Suppressor macrophage treated with lipopolysaccharide for 4 hours (primary cell): ENCODE measurements at regions not wholly inside any gene's neighbourhood (a gene's known extent, or its start where the extent isn't known, plus 50 kb on each side); places are given as distances from the start of the nearest gene placed in this dataset.
"Not testable (repeated sequence)": the region's sequence is repeated elsewhere in the genome, so short reads cannot be mapped to it uniquely, and the experiment has no call there.

ENCODE experiments used
- DNase-seq: peaks from one replicate; pipeline ENCODE4 v3.0.0-alpha.2; 2020

DNA sequence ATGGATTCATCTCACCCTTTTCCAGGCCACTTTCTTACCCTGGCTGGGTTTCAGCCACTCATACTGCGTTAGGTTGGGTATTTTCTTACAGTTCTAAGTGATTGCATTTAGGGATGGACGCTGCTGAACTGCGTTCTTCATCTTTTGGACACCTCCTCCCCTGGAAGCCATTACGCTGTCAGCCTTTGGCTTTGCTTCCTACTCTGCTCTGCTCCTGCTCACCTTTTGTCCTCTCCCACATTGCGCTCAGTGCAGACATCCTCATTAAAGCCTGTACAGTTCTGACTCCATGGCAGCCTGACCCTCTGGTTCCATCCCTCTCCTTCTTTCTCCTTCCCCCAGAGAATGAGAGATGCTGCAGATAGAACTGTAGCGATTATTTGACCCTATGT lies 108.9 kb downstream of the SRGAP2 start:
- DNase-seq: not testable (repeated sequence)

DNA sequence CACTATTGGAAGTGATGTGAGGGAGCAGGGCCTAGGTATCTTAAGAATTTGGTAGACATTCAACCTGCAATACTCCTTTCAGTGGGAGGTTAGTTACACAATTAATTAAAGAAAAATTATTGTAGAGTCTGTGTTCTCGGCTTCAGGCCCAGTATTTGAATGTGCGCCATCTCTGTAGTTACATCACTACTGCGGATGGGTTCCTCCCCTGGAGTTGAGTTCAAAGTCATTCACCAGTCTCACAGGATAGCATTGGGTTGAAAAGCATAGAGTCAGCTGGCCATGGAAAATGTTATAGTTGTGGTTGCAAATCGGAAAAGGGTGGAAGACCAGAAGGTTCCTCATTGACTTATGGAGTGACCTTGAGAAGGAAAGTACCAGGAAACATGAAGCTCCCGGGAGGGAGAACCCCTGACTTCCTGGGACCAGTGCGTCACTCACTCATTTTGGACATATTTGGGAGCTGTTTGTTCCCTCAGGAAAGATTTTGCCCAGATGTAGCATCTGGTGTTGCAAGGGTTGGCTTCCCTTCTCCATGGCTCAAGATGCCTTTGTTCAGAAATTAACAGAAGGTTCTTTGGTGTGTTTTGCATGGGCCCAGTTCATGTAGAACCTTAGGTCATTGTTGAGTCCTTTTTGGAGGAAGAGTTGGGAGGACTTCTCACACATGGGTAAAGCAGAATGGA lies 111.8 kb downstream of the SRGAP2 start:
- not testable (repeated sequence) for DNase-seq

DNA sequence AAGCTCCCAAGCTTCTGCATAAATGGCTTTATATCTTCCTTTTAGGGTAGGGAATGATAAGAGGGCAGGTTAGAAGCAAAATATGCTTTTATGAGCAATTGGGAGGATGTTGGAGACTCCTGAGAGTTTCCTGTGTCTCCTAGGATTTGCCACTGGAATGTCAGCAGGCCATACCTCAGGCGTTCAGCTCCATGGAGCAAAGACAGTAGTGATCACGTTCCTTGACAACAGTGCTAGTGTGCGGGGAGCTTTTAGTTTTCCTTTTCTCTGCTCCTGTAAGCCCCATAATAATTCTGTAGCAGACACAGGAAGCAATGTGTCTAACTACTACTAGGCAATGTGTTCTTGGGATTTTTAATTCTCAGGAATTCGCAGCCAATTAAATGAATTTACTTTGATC lies 113.6 kb downstream of the SRGAP2 start:
- DNase-seq: not testable (repeated sequence)

DNA sequence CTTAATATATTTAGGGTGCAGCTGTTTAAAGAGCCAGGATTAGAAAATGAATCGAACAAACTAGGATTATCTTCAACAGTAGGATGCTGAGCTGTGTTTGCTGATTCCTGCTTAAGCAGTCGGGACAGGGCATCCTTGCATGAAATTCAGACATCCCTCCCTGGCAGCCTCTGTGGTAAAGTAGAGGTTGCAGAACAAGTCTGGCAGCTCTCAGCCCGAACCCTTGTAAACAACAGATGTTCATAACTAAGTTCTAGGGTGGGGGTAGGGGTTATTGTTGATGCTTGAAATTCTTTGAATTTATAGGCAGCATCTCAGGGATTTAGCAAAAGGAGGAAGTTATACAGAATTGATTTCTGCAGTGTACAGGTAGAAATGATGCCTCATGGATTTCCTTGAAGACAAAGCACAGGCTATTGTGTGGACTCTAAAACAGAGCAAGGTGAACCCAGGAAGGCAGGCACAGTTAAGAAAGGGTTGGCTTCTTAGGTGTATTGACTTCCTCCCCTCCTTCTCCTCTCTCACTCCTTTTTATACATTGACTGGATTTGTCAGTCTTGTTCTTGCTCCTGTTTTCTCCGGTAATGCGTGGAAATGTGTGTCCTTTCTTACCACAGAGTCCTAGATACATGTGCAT lies 114.7 kb downstream of the SRGAP2 start:
- not testable (repeated sequence) for DNase-seq

DNA sequence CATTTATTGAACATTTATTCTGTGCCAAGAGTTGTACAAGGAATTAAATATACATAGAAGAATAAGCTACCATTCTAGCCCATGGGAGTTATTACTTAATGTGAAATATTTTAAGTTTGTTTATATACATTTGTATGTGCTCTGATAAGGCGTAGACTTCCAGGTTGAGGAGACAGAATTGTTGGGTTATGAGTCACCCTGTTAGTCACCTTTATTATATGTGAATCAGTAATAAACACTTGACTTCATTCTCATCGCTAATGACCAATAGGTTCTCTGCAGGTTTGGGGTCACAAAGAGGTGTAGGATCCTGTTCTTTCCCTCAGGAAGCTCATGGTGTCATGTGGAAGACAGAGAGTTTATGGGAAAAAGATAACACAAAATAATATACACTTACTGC lies 116.9 kb downstream of the SRGAP2 start:
- not testable (repeated sequence) for DNase-seq

DNA sequence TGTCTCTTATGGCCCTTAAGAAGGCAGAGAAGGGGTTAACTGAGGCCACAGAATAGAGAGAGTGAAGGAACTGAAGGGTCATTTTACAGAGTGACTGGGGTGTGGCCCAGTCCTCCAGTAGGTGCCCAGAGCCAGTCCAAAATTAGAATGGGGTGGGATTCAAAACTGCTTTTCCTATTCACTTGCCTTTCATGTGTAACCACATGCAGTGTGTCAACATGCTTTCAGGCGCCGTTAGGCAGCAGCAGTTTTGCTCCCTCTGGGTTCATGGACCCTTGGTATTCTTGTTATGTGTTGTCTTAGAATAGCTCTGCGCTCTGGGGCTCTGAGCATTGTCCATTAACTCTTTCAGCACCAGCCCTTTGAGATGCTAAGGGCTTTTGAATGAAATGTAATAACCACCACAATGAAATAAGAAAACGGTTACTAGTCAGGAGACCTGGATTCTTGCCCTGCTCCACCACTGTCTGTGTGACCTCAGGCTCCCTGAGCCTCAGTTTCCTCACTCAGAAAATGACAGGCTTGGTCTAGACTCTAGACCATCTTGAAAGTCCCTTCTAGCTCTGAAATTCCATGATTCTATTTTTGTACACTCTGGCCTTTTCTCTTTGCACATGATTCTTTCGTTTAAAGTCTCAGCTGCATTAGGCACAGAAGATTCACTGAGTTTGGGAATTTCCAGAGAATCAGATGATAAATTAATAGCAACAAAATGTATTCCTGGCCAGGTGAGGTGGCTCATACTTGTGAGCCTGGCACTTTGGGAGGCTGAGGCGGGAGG lies 123.0 kb downstream of the SRGAP2 start:
- DNase-seq: peak; percentile 0

DNA sequence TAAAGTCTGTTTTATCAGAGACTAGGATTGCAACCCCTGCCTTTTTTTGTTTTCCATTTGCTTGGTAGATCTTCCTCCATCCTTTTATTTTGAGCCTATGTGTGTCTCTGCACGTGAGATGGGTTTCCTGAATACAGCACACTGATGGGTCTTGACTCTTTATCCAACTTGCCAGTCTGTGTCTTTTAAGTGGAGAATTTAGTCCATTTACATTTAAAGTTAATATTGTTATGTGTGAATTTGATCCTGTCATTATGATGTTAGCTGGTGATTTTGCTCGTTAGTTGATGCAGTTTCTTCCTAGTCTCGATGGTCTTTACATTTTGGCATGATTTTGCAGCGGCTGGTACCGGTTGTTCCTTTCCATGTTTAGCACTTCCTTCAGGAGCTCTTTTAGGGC lies 128.3 kb downstream of the SRGAP2 start:
- not testable (repeated sequence) for DNase-seq

DNA sequence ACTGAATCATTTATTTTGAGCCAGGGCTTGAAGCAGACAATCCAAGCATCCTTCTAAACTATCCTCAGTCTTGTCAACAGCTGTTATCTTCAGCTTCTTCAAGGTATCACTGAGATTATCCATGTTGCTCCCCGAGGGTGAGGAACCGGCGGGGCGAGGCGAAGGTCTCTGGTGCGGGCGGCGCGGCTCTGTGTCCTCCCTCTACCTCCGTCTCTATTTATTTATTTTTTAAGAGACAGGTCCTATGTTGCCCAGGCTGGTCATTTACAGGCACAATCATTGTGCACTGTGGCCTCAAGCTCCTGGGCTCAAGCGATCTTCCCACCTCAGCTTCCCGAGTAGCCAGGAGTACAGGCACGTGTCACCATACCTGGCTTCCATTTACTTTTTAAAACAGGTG lies 130.0 kb downstream of the SRGAP2 start:
- DNase-seq: not testable (repeated sequence)

DNA sequence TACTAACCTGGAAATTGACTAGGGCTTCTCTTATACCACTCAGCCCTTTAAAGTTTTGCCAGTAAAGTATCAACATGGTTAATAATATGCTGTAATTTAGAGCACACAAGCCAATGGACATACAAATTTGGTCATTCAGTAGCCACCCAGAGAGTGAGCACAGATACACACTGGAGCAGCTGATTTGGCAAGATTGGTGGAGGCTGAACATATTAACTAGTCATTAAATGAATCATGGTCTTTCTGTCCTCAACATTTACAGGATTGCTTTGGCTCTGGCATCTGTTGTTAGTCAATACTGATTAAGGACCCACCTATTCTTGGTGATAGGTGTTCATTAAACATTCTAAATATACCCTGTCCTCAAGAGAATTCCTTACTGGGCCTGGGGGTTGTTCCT lies 130.6 kb downstream of the SRGAP2 start:
- DNase-seq: not testable (repeated sequence)

DNA sequence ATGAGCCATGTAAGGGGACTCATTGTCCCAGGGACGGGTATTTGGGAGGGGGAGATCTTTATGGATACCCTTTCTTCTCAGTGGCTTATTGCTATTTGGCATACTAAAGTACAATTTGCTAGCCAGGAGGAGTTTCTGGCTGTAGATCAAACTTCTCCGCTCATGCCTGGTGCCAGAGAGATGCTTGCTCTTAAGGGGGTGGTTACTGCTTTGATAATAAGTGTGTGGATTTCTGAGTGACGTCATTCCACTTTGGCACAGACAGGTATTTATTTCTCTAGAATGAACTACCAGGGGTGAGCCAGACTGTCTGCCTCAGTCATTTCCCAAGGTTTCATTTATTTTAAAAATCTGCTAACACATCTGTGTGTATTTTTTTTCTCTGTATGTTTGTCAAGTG lies 131.1 kb downstream of the SRGAP2 start:
- DNase-seq: not testable (repeated sequence)

DNA sequence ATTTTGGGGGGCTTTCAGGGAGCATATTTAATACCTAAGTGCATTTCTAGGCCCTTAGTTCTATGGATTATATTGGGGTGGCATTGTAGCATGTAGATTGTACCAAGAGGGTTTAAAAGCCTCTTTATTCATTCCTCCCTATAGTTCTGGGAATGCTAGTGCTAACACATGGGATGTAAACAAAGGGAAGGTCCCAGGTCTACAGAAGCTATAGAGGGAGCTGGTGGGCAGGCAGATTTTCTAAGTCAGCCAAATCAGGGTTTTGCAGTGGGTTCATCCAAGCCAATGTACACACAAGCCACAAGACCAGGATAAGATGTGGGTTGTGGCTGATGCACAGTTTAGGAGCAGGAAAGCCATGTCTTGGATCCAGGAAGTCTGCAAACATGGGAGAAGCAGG lies 131.8 kb downstream of the SRGAP2 start:
- DNase-seq: not testable (repeated sequence)

DNA sequence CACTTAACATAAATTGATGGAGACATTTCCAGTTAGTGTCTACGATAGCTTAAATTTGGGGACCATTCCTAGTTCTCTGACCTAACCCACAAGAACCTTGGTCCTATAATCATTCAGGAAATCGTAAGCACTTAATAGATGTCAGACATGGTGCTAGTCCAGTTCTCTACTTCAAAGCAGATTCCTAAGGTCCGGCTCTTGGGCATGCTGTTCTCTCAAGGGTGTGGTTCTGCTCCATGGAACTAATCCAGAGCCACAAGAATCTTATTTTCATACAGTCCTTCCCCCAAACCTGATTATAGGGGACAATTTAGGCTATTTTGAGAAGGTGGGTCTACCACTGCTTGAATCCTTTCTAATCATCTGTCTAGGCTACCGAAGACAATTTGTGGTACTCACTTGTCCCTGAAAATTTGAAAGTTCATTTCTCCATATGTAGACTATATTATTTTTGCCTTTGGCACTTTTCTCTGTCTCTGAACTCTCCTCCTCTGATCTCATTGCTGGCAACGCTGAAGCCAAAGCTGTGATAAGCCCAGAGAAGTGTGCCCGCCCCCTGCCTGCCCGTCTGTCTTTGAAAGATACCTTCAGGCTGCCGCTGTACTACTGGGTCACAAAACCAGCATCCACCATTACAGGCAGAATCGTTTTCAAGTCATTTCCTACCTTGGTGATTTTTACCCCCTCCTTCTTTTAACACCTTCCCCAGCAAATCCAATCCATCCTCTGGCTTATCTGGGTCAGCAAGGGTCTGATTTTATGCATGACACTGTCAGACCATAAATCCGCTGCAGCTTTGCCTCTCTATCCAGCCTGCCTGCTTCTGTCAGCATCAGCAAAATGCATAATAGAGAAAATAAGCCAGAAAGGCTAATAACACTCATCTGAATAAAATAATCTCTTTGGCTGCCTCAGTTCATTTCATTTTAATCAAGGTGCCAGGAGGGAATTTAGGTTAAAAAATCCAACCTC lies 132.8 kb downstream of the SRGAP2 start:
- not testable (repeated sequence) for DNase-seq

DNA sequence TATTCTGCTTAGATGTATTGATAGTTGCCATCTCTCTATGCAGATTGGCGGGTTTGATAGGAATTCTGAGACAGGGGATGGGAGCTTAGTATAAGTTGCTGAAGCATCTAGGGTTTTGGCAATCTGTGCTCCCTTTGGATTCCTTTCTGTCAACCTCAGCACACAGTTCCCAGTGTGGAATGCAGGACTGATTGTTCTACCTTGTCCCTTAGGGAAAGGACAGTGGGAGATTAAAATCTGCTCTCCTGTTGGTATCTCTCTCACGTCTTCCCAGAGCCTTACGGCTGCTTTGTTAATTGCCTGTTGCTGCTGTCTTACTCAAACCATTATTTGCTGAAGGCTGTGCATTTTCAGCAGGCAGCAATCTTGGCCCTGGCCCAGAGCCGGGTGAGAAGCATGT lies 133.3 kb upstream of the IKBKE start:
- not testable (repeated sequence) for DNase-seq

DNA sequence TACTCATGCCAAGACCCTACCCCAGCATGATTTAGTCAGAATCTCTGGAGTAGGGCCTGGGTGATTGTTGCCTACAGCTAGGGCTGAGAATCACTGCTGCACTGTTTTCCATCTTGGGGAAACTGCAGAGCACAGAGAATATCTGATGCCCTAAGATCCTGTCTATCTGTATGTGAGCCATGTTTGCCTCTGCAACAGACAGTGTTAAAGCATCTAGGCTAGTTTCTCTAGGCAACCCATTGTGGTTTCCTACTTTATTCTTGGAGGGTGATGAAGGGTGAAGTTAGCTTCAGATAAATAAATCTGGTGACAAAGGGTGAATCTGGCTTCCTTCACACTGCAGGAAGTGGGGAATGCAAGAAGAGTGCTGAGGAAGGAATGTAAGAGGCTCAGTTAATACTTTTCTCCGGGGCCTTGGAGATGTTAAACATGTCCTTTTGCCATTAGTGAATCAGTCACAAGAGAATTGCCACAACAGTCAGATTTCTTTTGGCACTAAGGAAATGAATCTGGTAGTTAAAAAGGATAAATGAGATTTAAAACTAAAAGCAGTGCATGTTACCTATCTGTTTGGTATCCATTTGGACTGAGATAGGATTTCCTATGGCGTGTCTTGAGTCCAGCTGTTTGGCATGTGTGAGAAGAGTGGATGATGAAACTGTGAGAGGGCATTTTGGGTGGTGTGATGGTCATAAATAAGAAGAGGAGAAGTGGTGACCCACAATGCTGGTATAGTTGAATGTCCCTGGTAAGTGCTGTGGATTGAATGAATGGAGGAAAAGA lies 119.6 kb upstream of the IKBKE start:
- DNase-seq: not testable (repeated sequence)

DNA sequence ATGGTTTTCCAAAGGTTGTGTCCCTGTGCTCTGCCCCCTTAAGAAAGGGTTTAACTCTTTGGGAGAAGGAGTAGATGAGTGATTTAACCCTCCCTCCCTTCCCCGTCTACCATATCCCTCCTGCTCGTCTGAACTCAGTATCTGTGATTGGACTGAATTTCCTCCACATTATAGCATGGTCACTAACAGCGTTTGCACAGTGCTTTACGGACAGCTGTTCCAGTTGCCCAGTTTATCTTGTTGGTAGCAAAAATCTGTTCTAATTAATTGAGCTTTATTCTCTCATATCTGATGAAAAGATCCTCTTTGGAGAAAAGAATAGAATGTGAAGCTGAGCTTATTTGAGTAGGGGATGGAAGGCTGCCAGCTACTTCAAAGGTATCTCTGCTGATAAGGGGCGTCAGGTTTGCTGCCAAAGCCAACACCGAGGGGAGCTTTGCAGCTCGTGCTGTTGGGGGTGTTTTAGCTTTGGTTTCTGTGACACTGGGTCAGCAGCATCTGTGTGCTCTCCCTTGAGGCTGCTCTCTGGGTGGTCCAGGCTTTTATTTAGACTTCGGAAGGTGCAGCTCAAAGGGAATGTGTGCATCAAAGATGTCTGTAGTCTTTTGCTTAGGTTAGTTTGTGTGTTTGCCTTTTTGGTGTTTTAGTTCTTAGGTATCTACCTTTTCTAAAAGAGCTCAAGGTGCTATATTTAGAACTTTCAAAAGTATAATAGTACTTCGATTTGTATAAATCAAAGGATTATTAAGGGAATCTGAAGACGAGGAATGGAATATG lies 118.8 kb upstream of the IKBKE start:
- DNase-seq: not testable (repeated sequence)

DNA sequence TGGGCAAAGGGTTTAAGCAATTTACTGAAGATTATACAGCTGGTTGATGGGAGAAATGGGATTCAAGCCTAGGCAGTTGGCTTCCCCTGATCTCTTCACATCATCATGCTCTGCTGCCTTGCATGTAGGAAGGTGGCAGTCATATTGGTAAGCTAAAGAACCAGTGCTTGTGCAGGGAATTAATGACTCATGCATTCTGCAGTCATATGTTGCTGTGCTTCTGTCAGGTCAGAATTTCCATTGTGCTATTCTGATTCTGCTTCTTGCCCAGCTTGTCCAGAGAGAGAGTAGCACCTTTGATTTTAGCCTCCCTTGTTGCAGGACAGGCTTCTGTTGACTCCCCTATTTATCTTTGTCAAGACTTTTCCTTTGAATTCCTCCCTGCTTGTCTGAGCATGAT lies 114.0 kb upstream of the IKBKE start:
- DNase-seq: peak; percentile 52

DNA sequence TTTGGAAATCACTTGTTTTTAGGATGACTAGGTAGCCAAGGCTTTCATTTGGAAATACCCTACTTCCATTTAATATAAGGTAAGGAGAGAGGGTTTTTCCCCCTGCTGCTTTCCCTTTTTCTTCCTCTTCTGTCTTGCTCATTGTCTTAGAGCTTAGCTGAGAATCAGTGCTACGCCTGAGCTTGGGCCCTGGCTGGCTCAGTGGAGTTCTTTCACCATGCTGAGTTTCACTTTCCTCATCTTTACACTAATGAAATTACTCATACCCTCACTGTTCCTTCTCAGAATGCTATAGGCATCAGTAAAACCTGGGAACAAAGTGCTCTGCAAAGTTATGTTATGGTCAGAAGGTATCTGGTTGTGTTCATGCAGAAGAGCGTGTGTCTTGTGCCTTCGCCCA lies 112.3 kb upstream of the IKBKE start:
- not testable (repeated sequence) for DNase-seq

DNA sequence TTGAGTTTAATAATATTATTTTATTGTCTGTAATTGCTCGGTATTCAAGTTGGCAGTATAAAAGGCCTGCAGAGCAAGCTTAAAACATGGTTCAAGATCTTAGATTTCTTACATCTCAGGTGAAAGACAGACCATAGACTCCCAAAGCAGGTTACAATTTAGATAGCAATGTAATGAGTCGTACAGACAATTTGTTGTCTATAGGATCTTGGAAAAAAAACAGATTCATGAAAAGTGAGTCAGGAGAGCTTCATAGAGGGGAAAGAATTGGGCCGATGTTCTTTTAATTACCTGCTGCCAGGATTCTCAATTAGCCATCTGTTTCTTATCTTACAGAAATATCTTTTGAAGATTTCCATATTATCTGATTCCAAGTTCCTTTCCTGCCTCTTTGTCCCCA lies 111.5 kb upstream of the IKBKE start:
- DNase-seq: not testable (repeated sequence)

DNA sequence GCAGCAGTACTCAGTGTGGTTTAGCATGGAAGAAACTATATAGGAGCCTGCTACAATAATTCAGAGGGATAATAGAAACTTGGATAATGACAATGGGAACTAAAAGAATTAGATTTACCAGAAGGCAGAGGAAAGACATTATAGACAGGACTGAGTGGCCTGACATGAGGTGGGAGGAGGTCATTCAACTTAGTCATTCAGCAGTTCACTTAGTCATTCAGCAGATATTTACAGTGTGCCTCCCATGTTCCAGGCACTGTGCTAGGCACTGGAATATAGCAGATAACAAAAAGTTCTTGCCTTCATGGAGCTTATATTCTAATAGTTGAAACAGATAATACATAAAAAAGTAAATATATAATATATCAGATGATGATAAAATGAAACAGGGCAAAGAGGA lies 110.9 kb upstream of the IKBKE start:
- DNase-seq: not testable (repeated sequence)

DNA sequence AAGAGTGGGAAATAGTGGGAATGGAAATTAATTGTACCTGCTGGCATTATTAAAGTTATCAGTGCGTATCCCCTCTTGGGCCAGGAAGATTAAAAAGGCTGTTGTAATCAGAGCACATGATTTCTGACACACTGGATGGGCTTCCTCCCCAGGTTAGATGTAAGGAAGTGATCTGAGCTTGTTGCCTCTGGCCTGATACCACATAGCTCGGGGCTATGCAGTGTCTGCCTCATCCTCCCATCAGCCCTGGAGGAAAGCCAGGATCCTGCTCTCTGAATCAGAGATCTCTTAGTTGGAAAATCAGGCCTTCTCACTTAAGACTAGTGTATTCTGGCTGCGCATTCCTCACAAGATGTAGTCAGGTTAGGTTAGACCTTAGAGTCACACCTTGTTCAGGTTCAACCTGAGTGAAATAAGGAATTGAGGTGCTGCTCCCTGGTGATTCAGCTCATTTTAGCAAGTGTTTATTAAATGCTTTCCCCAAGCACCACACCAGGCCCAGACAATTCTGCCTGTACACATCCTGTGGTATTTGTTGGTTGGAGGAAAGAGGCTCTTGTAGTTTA lies 108.2 kb upstream of the IKBKE start:
- not testable (repeated sequence) for DNase-seq

DNA sequence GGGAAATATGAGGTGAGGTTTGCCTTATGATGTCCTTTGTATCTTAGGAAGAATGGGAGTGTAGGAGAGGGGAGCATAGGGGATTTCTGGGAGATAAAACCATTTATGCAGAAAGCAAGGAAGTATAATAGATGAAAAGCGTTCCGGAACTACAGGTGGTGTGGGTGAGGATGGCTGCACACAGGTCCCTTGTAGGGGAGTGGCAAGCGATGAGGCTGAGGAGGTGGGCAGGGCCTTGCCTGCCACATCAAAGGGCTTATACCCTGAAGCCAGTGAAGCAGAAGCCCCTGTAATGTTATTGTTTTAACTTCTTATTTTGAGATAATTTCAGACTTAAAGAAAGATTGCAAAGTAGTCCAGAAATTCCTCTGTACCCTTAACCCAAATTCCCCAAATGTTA lies 107.3 kb upstream of the IKBKE start:
- not testable (repeated sequence) for DNase-seq
